ENCODE measurements at regions not wholly inside any gene's neighbourhood (a gene's known extent, or its start where the extent isn't known, plus 50 kb on each side); places are given as distances from the start of the nearest gene placed in this dataset.

GRCh38 chr7:10022957-10023356 is 950.7 kb upstream of the PHF14 start:
- no peak for TF ChIP-seq POLR2AphosphoS5 (IDR thresholded peaks at IDR 0.05; ENCODE audit: insufficient read depth in 1 of 2, low read depth in 1 of 2)
- TF ChIP-seq CTCF (IDR thresholded peaks at IDR 0.05): no peak
